Calu3 (cell line): ENCODE measurements at regions not wholly inside any gene's neighbourhood (a gene's known extent, or its start where the extent isn't known, plus 50 kb on each side); places are given as distances from the start of the nearest gene placed in this dataset.
"Not testable (repeated sequence)": the region's sequence is repeated elsewhere in the genome, so short reads cannot be mapped to it uniquely, and the experiment has no call there.

ENCODE experiments used
- BruUV-seq: library from RNA; stranded (reverse); fragments of 400-500 nt; replicated peaks from 2 replicates; lab custom pipeline; 2021; lab: Mats Ljungman, UMichigan
- CTCF ChIA-PET: fragments of 300-600 bp; sonication (Branson Sonifier 250); formaldehyde crosslinking; loops from one replicate; lab custom pipeline; 2022; ENCODE audit warnings: antibody characterized with exemption; lab: Charles Lee
- DNase-seq: peaks from one replicate; pipeline ENCODE4 v3.0.0; 2022
- H3K27ac Mint-ChIP-seq: one replicate; pipeline ENCODE4 v1.8.0; 2022; ENCODE audit warnings: mixed read lengths; ENCODE audit not compliant: unreplicated experiment
- H3K27me3 Mint-ChIP-seq: one replicate; pipeline ENCODE4 v1.8.0; 2022; ENCODE audit warnings: mixed read lengths; ENCODE audit not compliant: unreplicated experiment
- H3K36me3 Mint-ChIP-seq: one replicate; pipeline ENCODE4 v1.8.0; 2022; ENCODE audit warnings: mild to moderate bottlenecking, moderate library complexity, mixed read lengths; ENCODE audit not compliant: insufficient read depth, unreplicated experiment
- H3K4me1 Mint-ChIP-seq: one replicate; pipeline ENCODE4 v1.8.0; 2022; ENCODE audit warnings: mild to moderate bottlenecking, low read depth, mixed read lengths; ENCODE audit not compliant: unreplicated experiment
- H3K4me3 Mint-ChIP-seq: one replicate; pipeline ENCODE4 v1.8.0; 2022; ENCODE audit warnings: mild to moderate bottlenecking, low read depth, moderate library complexity, mixed read lengths; ENCODE audit not compliant: unreplicated experiment
- H3K9me3 Mint-ChIP-seq: one replicate; pipeline ENCODE4 v1.8.0; 2022; ENCODE audit warnings: low read depth, mixed read lengths; ENCODE audit not compliant: unreplicated experiment
- intact Hi-C: fragments of 100-400 bp; cut with micrococcal nuclease; formaldehyde crosslinking; loops from one replicate; pipeline ENCODE4 v1.10.0; 2022; ENCODE audit not compliant: unreplicated experiment
- TF ChIP-seq, protein P1 (sequence below): fragments of 200-600 bp; IDR thresholded peaks from one replicate; pipeline ENCODE4 v1.8.0; 2022; ENCODE audit warnings: antibody characterized with exemption; ENCODE audit not compliant: unreplicated experiment

DNA sequence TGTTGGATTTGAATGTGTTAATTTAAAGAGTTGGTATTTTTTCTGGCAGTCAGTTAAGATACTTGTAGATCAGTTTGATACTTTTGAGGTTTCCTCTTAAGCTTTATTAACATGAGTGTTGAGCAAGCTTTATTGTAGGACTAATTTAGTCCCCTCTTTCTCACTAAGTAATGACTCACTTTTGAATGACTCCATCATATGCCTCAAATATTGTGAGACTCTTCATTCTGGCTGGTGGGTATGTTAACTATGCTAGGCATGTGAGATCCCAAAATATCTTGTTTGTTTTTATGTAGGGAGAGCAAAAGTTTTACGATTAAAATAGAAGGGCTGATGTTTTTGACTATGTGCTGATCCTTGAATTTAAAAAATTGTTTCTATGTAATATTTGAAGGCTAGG is 355.7 kb downstream of the IZUMO3 start:
- CTCF ChIA-PET = no interaction called here
- H3K27me3 Mint-ChIP-seq = no peaks in the 10 kb centered on the region
- H3K4me1 Mint-ChIP-seq = no peaks in the 10 kb centered on the region
- intact Hi-C loops = no loop called here
- H3K36me3 Mint-ChIP-seq = no peaks in the 10 kb centered on the region
- TF ChIP-seq, protein P1, sequence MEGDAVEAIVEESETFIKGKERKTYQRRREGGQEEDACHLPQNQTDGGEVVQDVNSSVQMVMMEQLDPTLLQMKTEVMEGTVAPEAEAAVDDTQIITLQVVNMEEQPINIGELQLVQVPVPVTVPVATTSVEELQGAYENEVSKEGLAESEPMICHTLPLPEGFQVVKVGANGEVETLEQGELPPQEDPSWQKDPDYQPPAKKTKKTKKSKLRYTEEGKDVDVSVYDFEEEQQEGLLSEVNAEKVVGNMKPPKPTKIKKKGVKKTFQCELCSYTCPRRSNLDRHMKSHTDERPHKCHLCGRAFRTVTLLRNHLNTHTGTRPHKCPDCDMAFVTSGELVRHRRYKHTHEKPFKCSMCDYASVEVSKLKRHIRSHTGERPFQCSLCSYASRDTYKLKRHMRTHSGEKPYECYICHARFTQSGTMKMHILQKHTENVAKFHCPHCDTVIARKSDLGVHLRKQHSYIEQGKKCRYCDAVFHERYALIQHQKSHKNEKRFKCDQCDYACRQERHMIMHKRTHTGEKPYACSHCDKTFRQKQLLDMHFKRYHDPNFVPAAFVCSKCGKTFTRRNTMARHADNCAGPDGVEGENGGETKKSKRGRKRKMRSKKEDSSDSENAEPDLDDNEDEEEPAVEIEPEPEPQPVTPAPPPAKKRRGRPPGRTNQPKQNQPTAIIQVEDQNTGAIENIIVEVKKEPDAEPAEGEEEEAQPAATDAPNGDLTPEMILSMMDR = no peak
- H3K27ac Mint-ChIP-seq = no peak overlapping the region
- no peak overlapping the region for H3K4me3 Mint-ChIP-seq
- DNase-seq = no peak
- H3K9me3 Mint-ChIP-seq = peaks cover 18% of the 10 kb centered on the region
- no TSS peak for BruUV-seq

- H3K4me3 Mint-ChIP-seq, H3K36me3 Mint-ChIP-seq, H3K4me1 Mint-ChIP-seq, BruUV-seq, CTCF ChIA-PET, intact Hi-C loops, H3K27ac Mint-ChIP-seq, H3K27me3 Mint-ChIP-seq, DNase-seq: not testable (repeated sequence)
- peaks cover 13% of the 10 kb centered on the region for H3K9me3 Mint-ChIP-seq
These were observed 354.5 kb upstream of the ELAVL2 start for GRCh38 chr9:24180572-24180971.

- no TSS peak for BruUV-seq
- Mint-ChIP-seq H3K4me1 (no peaks in the 10 kb centered on the region), H3K4me3 (no peak overlapping the region), H3K27ac (no peak overlapping the region), H3K36me3 (no peaks in the 10 kb centered on the region), H3K9me3 (peaks cover 4% of the 10 kb centered on the region), H3K27me3 (no peaks in the 10 kb centered on the region)
- CTCF ChIA-PET = no interaction called here
- TF ChIP-seq, protein P1 = no peak
- DNase-seq = no peak
- intact Hi-C loops = no loop called here
These were observed 318.8 kb upstream of the ELAVL2 start for GRCh38 chr9:24144796-24145195.

DNA sequence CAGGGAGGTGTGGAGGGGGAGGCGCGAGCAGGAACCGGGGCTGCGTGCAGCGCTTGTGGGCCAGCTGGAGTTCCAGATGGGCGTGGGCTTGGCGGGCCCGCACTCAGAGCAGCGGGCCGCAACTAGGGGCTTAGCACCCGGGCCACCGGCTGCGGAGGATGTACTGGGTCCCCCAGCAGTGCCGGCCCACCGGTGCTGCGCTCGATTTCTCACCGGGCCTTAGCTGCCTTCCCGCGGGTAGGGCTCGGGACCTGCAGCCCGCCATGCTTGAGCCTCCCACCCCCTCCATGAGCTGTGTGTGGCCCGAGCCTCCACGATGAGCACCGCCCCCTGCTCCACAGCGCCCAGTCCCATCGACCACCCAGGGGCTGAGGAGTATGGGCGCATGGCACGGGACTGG is 309.0 kb upstream of the ELAVL2 start:
- intact Hi-C loops, H3K27me3 Mint-ChIP-seq, BruUV-seq, H3K9me3 Mint-ChIP-seq, H3K4me3 Mint-ChIP-seq, H3K36me3 Mint-ChIP-seq, H3K27ac Mint-ChIP-seq, H3K4me1 Mint-ChIP-seq, DNase-seq, CTCF ChIA-PET: not testable (repeated sequence)

DNA sequence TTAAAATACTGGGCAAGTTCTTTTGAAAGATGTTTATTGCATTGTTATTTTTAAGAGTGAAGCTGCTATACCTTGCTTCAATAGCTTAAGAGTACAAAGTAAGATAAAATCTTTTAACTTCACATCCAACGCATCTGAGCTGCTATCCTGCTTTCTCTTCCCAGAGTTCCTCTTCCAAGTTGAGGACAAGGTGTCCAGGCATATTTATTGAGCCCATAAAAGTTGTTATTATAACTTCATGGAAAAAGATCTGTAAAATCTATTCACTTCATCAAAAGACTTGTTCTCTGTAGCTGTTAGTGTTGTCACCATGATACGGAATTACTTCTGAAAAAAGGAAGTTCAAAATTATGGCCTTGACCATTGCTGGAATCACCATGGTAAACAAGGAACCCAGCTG is 306.2 kb upstream of the ELAVL2 start:
- H3K4me3 Mint-ChIP-seq = no peak overlapping the region
- TF ChIP-seq, protein P1 = no peak
- peaks cover 3% of the 10 kb centered on the region for H3K9me3 Mint-ChIP-seq
- DNase-seq = no peak
- BruUV-seq = no TSS peak
- no peaks in the 10 kb centered on the region for H3K4me1 Mint-ChIP-seq
- H3K27ac Mint-ChIP-seq = no peak overlapping the region
- intact Hi-C loops = no loop called here
- CTCF ChIA-PET = no interaction called here
- H3K36me3 Mint-ChIP-seq = no peaks in the 10 kb centered on the region
- no peaks in the 10 kb centered on the region for H3K27me3 Mint-ChIP-seq
